H1 (cell line): ENCODE measurements at regions not wholly inside any gene's neighbourhood (a gene's known extent, or its start where the extent isn't known, plus 50 kb on each side); places are given as distances from the start of the nearest gene placed in this dataset.

Experiments
- CTCF ChIA-PET: fragments of 300-600 bp; sonication (Branson Sonifier 250); formaldehyde crosslinking; loops from one replicate; lab custom pipeline; 2021; ENCODE audit not compliant: partially characterized antibody; lab: Charles Lee
- POLR2A ChIA-PET: fragments of 300-600 bp; sonication (Branson Sonifier 250); formaldehyde crosslinking; loops from one replicate; lab custom pipeline; 2021; ENCODE audit warnings: inconsistent platforms; ENCODE audit not compliant: partially characterized antibody; lab: Charles Lee
- DNase-seq, 2 experiments: peaks; one replicate each; pipeline versions ENCODE4 v3.0.0 to v3.0.0-alpha.2; 2010 to 2022; ENCODE audit warnings: low spot score in 2 of 2, low read depth in 1 of 2, mixed read lengths in 1 of 2
- FAIRE-seq: peaks from 2 replicates; lab custom pipeline; 2011; peaks lifted over from hg19 to GRCh38; lab: Jason Lieb, UNC
- H2AFZ ChIP-seq: 2 replicates; pipeline ENCODE4 v1.8.1; 2012; ENCODE audit warnings: low read length, inconsistent platforms
- H2AK5ac ChIP-seq: 2 replicates; pipeline ENCODE4 v1.6.1; 2013; ENCODE audit warnings: low read depth, low read length
- H2BK120ac ChIP-seq: replicated peaks from 2 replicates; pipeline ENCODE3; 2013; ENCODE audit warnings: low read depth, low read length, inconsistent platforms
- H2BK12ac ChIP-seq: 2 replicates; pipeline ENCODE4 v1.6.1; 2013; ENCODE audit warnings: low read depth, low read length
- H2BK15ac ChIP-seq: 2 replicates; pipeline ENCODE4 v1.6.1; 2013; ENCODE audit warnings: low read length
- H2BK20ac ChIP-seq: 2 replicates; pipeline ENCODE4 v1.6.1; 2013; ENCODE audit warnings: low read length
- H2BK5ac ChIP-seq: 2 replicates; pipeline ENCODE4 v1.6.1; 2013; ENCODE audit warnings: low read depth, low read length
- H3K14ac ChIP-seq: 2 replicates; pipeline ENCODE4 v1.6.1; 2013; ENCODE audit warnings: inconsistent platforms; ENCODE audit not compliant: insufficient read length
- H3K18ac ChIP-seq: 2 replicates; pipeline ENCODE4 v1.6.1; 2013; ENCODE audit warnings: low read length; ENCODE audit errors: extremely low read depth
- H3K23ac ChIP-seq: 2 replicates; pipeline ENCODE4 v1.6.1; 2013; ENCODE audit warnings: inconsistent platforms; ENCODE audit not compliant: insufficient read length
- H3K23me2 ChIP-seq: 2 replicates; pipeline ENCODE4 v1.6.1; 2013; ENCODE audit warnings: low read depth, low read length
- H3K27ac ChIP-seq: 2 replicates; pipeline ENCODE4 v1.6.1; 2011; ENCODE audit warnings: low read depth, low read length, inconsistent platforms
- H3K27me3 ChIP-seq, 4 experiments: replicated peaks in 1 of 4; 1 replicate in 1 of 4; 2 replicates in 3 of 4; pipeline versions ENCODE4 v1.6.1 to v1.8.1; 2011 to 2013; ENCODE audit warnings: low read length in 3 of 4, mild to moderate bottlenecking in 3 of 4, inconsistent platforms in 2 of 4, mixed read lengths in 2 of 4, moderate library complexity in 1 of 4; ENCODE audit not compliant: control insufficient read depth in 3 of 4, insufficient read depth in 3 of 4; ENCODE audit errors: extremely low read depth in 1 of 4
- H3K36me3 ChIP-seq, 4 experiments: 2 replicates each; pipeline versions ENCODE4 v1.6.1 to v1.8.1; 2011 to 2013; ENCODE audit warnings: mild to moderate bottlenecking in 4 of 4, low read length in 3 of 4, moderate library complexity in 2 of 4, control low read depth in 1 of 4, inconsistent platforms in 1 of 4; ENCODE audit not compliant: insufficient read depth in 4 of 4, control insufficient read depth in 2 of 4
- H3K4ac ChIP-seq: replicated peaks from 2 replicates; pipeline ENCODE3; 2013; ENCODE audit warnings: low read length, low read depth, mixed read lengths, inconsistent platforms; ENCODE audit not compliant: insufficient read length
- H3K4me1 ChIP-seq, 4 experiments: replicated peaks in 1 of 4; 1 replicate in 1 of 4; 2 replicates in 3 of 4; pipeline versions ENCODE4 v1.6.1 to v1.8.1; 2011 to 2013; ENCODE audit warnings: low read length in 3 of 4, inconsistent platforms in 2 of 4, mixed read lengths in 1 of 4; ENCODE audit not compliant: insufficient read depth in 4 of 4, control insufficient read depth in 3 of 4
- H3K4me2 ChIP-seq, 2 experiments: 2 replicates each; pipeline versions ENCODE4 v1.6.1 to v1.8.1; 2011 to 2013; ENCODE audit warnings: low read depth in 2 of 2, low read length in 2 of 2, control low read depth in 1 of 2, inconsistent platforms in 1 of 2, mild to moderate bottlenecking in 1 of 2; ENCODE audit not compliant: insufficient read depth in 1 of 2
- H3K4me3 ChIP-seq, 4 experiments: fragments of 200-600, 300-600 bp in 1 of 4; sonication (generic), shearing (Covaris generic), sonication (Bioruptor Twin) in 1 of 4; 2 replicates each; pipeline versions ENCODE4 v1.5.1 to v1.8.1; 2011 to 2016; ENCODE audit warnings: low read length in 4 of 4, low read depth in 3 of 4, control low read depth in 2 of 4, inconsistent platforms in 2 of 4, mild to moderate bottlenecking in 2 of 4, mixed read lengths in 1 of 4, moderate library complexity in 1 of 4; ENCODE audit not compliant: insufficient read depth in 2 of 4; ENCODE audit errors: extremely low read depth in 1 of 4
- H3K56ac ChIP-seq: replicated peaks from 2 replicates; pipeline ENCODE3; 2013; ENCODE audit warnings: low read depth, mild to moderate bottlenecking, mixed read lengths, low read length, inconsistent platforms; ENCODE audit not compliant: insufficient read length
- H3K79me1 ChIP-seq: 2 replicates; pipeline ENCODE4 v1.6.1; 2013; ENCODE audit warnings: low read depth, low read length, control low read depth
- H3K79me2 ChIP-seq, 2 experiments: 2 replicates each; pipeline versions ENCODE4 v1.6.1 to v1.8.1; 2012 to 2013; ENCODE audit warnings: low read length in 2 of 2, mild to moderate bottlenecking in 2 of 2, inconsistent platforms in 1 of 2; ENCODE audit not compliant: insufficient read depth in 2 of 2, control insufficient read depth in 1 of 2
- H3K9ac ChIP-seq, 4 experiments: replicated peaks in 1 of 4; 1 replicate in 1 of 4; 2 replicates in 3 of 4; pipeline versions ENCODE4 v1.6.1 to v1.8.1; 2011 to 2013; ENCODE audit warnings: low read depth in 3 of 4, low read length in 3 of 4, control low read depth in 2 of 4, mild to moderate bottlenecking in 2 of 4, moderate library complexity in 2 of 4, inconsistent platforms in 1 of 4; ENCODE audit errors: extremely low read depth in 1 of 4
- H3K9me3 ChIP-seq, 2 experiments: 2 replicates each; pipeline versions ENCODE4 v1.6.1 to v1.8.1; 2012 to 2013; ENCODE audit warnings: mild to moderate bottlenecking in 2 of 2, moderate library complexity in 2 of 2, control low read depth in 1 of 2, inconsistent platforms in 1 of 2, low read depth in 1 of 2, low read length in 1 of 2, mixed read lengths in 1 of 2; ENCODE audit not compliant: insufficient read depth in 2 of 2
- H4K20me1 ChIP-seq, 2 experiments: replicated peaks in 1 of 2; 2 replicates each; pipeline versions ENCODE3 to v1.8.1; 2011 to 2013; ENCODE audit warnings: inconsistent platforms in 2 of 2, low read length in 2 of 2, mild to moderate bottlenecking in 1 of 2; ENCODE audit not compliant: insufficient read depth in 2 of 2, control insufficient read depth in 1 of 2
- H4K5ac ChIP-seq: 2 replicates; pipeline ENCODE4 v1.6.1; 2013; ENCODE audit warnings: low read length, low read depth, mixed read lengths, inconsistent platforms; ENCODE audit not compliant: insufficient read length
- H4K8ac ChIP-seq: 2 replicates; pipeline ENCODE4 v1.8.0; 2013; ENCODE audit warnings: mild to moderate bottlenecking, moderate library complexity, low read length, inconsistent platforms; ENCODE audit not compliant: insufficient read depth; ENCODE audit errors: extremely low read depth
- H4K91ac ChIP-seq: replicated peaks from 2 replicates; pipeline ENCODE3; 2013; ENCODE audit warnings: low read length, mixed read lengths, inconsistent platforms; ENCODE audit not compliant: insufficient read length
- ASH2L ChIP-seq: fragments of 200-600, 300-600 bp; sonication (generic); IDR thresholded peaks from one replicate; pipeline ENCODE4 v1.7.1; 2017; ENCODE audit warnings: low read length
- CHD2 ChIP-seq: IDR thresholded peaks from 2 replicates; pipeline ENCODE4 v1.6.1; 2012; ENCODE audit warnings: low read length, improper control_type of control experiment
- GABPA ChIP-seq: IDR thresholded peaks from 2 replicates; pipeline ENCODE4 v1.6.1; 2011; ENCODE audit warnings: mild to moderate bottlenecking, low read length, moderate library complexity, borderline replicate concordance; ENCODE audit not compliant: insufficient read depth
- KDM1A ChIP-seq: fragments of 200-600, 300-600 bp; sonication (generic); IDR thresholded peaks from 2 replicates; pipeline ENCODE4 v1.7.1; 2016; ENCODE audit warnings: mild to moderate bottlenecking, low read length, borderline replicate concordance
- PHF8 ChIP-seq: fragments of 200-600 bp; sonication (generic); conservative IDR thresholded peaks from 2 replicates; pipeline ENCODE4 v1.7.1; 2012; ENCODE audit warnings: low read depth, mild to moderate bottlenecking, inconsistent platforms, low read length, moderate library complexity
- POLR2A ChIP-seq, 2 experiments: IDR thresholded peaks; 1 replicate in 1 of 2; 2 replicates in 1 of 2; pipeline ENCODE4 v1.6.1; 2011; ENCODE audit warnings: low read depth in 2 of 2, low read length in 2 of 2, mild to moderate bottlenecking in 2 of 2; ENCODE audit errors: control extremely low read depth in 1 of 2
- POU5F1 ChIP-seq: IDR thresholded peaks from 2 replicates; pipeline ENCODE4 v1.6.1; 2011; ENCODE audit warnings: low read depth, mild to moderate bottlenecking, low read length, moderate library complexity
- RXRA ChIP-seq: IDR thresholded peaks from 2 replicates; pipeline ENCODE4 v1.6.1; 2011; ENCODE audit warnings: low read depth, mild to moderate bottlenecking, low read length, moderate library complexity; ENCODE audit not compliant: insufficient read depth
- SUZ12 ChIP-seq: fragments of 200-600 bp; sonication (generic); IDR thresholded peaks from 2 replicates; pipeline ENCODE4 v1.6.1; 2012; ENCODE audit warnings: mild to moderate bottlenecking, inconsistent platforms, low read length, moderate library complexity, mixed read lengths
- TCF12 ChIP-seq: IDR thresholded peaks from 2 replicates; pipeline ENCODE4 v1.6.1; 2011; ENCODE audit warnings: low read depth, mild to moderate bottlenecking, low read length
- TEAD4 ChIP-seq: IDR thresholded peaks from 2 replicates; pipeline ENCODE4 v1.6.1; 2012; ENCODE audit warnings: low read depth, low read length, inconsistent platforms, mixed read lengths
- ZNF274 ChIP-seq: IDR thresholded peaks from 2 replicates; pipeline ENCODE4 v1.7.0; 2012; ENCODE audit warnings: low read length, borderline replicate concordance; ENCODE audit errors: extremely low read depth
- WGBS, 2 experiments: shearing (Covaris generic) in 1 of 2; methylation state at CpG; one replicate each; pipeline versions ENCODE4 v1.1.6 to v1.1.7; 2013 to 2015; ENCODE audit warnings: low lambda C conversion rate in 2 of 2, mixed read lengths in 2 of 2, inconsistent platforms in 1 of 2, low coverage in 1 of 2, missing lambda C conversion rate in 1 of 2; ENCODE audit not compliant: insufficient replicate concordance in 2 of 2, insufficient coverage in 1 of 2, insufficient read length in 1 of 2; ENCODE audit errors: extremely low coverage in 1 of 2, missing lambda C conversion rate in 1 of 2; 5-methylcytosine and 5-hydroxymethylcytosine counted together

- POLR2A ChIA-PET, result no interaction called here
Observed at GRCh38 chr12:82008251-82008650, 249.1 kb upstream of the PPFIA2 start.

More at GRCh38 chr12:82008251-82008650, 249.1 kb upstream of the PPFIA2 start:
- CTCF ChIA-PET, result interaction anchor here (0.7 to 2.1 kb wide), 5 partner anchors 11 to 350 kb away, joined by 3 to 5 read pairs (median 4); partner anchors contain the start of genes CCDC59 and METTL25
- no peak overlapping the region for H2AFZ ChIP-seq
- no peak for DNase-seq
- FAIRE-seq, result no peak
- H3K79me2 ChIP-seq, result no peaks in the 10 kb centered on the region
- H2BK20ac ChIP-seq, result no peak overlapping the region
- H4K5ac ChIP-seq, result no peak overlapping the region
- H3K9ac ChIP-seq, result no peak overlapping the region
- H3K23ac ChIP-seq, result no peak overlapping the region
- H2BK120ac ChIP-seq, result no peak overlapping the region
- H2BK5ac ChIP-seq, result no peak overlapping the region
- WGBS, 2 experiments, result 95% methylated on average over 1 of the region's 1 CpG; no CpG with 5 or more reads in 1 of the 2 experiments
- no peak overlapping the region for H3K56ac ChIP-seq
- H3K18ac ChIP-seq, result no peak overlapping the region
- H3K79me1 ChIP-seq, result no peaks in the 10 kb centered on the region
- TF ChIP-seq POU5F1 (no peak), SUZ12 (no peak), ASH2L (no peak), KDM1A (no peak), CHD2 (no peak), PHF8 (no peak), ZNF274 (no peak), POLR2A (IDR thresholded peaks at IDR 0.05; ENCODE audit: control extremely low read depth in 1 of 2, low read depth in 2 of 2, low read length in 2 of 2) (no peak), GABPA (no peak), RXRA (no peak), TCF12 (no peak), TEAD4 (no peak)
- H2BK12ac ChIP-seq, result no peak overlapping the region
- no peak overlapping the region for H4K91ac ChIP-seq
- H3K23me2 ChIP-seq, result no peaks in the 10 kb centered on the region
- H3K9me3 ChIP-seq, result no peaks in the 10 kb centered on the region; a peak in 1 of 4 replicates
- no peaks in the 10 kb centered on the region for H3K27me3 ChIP-seq
- H3K4me3 ChIP-seq, result no peak overlapping the region
- H3K14ac ChIP-seq, result no peak overlapping the region
- no peaks in the 10 kb centered on the region for H3K4me1 ChIP-seq
- no peaks in the 10 kb centered on the region for H3K36me3 ChIP-seq
- no peak overlapping the region for H4K8ac ChIP-seq
- H3K4ac ChIP-seq, result no peak overlapping the region
- H3K27ac ChIP-seq, result no peak overlapping the region
- no peak overlapping the region for H3K4me2 ChIP-seq
- no peak overlapping the region for H2BK15ac ChIP-seq
- H4K20me1 ChIP-seq, result no peaks in the 10 kb centered on the region
- H2AK5ac ChIP-seq, result no peak overlapping the region
